HPDE6-E6E7 (cell line): ENCODE measurements at regions not wholly inside any gene's neighbourhood (a gene's known extent, or its start where the extent isn't known, plus 50 kb on each side); places are given as distances from the start of the nearest gene placed in this dataset.
"Not testable (repeated sequence)": the region's sequence is repeated elsewhere in the genome, so short reads cannot be mapped to it uniquely, and the experiment has no call there.

Experiments
- DNase-seq: peaks from one replicate; pipeline ENCODE4 v3.0.0; 2011; ENCODE audit warnings: missing footprints; ENCODE audit errors: extremely low spot score

- no peak for DNase-seq
Measured at GRCh38 chr7:54897891-54898290, 120.9 kb upstream of the EGFR start.

GRCh38 chr7:54898659-54899340 is 120.0 kb upstream of the EGFR start:
- DNase-seq = no peak

DNA sequence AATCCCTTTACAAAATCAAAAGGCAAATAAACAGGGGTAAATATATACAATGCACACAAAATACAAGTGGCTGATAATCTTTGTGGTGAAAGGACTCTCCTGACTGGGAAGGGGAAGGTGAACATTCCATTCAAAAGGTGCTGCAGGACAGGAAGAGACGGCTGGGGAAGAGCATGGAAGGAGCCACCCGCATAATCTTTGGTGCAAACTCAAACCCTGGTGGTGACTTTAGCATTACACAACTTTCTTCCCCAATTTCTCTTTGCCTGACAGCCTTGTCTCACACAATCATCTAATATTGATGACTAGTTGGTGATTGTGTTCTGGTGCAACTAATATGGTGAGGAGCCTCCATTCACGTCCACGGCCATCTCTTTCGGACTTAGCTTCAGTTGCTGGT is 117.0 kb upstream of the EGFR start:
- DNase-seq = no peak

- no peak for DNase-seq
Measured at GRCh38 chr7:54904130-54904529, 114.7 kb upstream of the EGFR start.

GRCh38 chr7:54904986-54905385 is 113.8 kb upstream of the EGFR start:
- no peak for DNase-seq

DNA sequence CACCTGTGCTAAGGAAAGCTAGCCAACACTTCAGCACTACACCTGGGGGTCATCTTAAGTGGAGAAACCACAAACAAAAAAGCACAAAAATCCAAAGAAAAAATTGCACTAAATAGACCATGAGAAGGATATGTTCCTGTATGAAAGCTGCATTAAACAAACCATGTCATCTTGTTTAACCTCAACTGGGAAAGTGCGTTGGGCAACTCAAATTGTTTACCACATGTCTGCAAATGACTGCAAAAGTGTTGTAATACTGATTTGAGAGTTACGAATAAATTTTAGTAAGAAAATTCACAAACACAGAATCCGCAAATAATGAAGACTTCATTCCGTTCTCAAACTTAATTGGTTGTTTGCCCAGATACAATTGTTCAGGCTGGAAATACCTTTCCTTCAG is 111.9 kb upstream of the EGFR start:
- DNase-seq = no peak

- peak; percentile 17 for DNase-seq
Measured at GRCh38 chr7:54907981-54908380, 110.8 kb upstream of the EGFR start.

GRCh38 chr7:54908760-54909438 is 109.9 kb upstream of the EGFR start:
- DNase-seq = no peak

GRCh38 chr7:54915870-54916598 is 102.8 kb upstream of the EGFR start:
- DNase-seq = no peak

DNA sequence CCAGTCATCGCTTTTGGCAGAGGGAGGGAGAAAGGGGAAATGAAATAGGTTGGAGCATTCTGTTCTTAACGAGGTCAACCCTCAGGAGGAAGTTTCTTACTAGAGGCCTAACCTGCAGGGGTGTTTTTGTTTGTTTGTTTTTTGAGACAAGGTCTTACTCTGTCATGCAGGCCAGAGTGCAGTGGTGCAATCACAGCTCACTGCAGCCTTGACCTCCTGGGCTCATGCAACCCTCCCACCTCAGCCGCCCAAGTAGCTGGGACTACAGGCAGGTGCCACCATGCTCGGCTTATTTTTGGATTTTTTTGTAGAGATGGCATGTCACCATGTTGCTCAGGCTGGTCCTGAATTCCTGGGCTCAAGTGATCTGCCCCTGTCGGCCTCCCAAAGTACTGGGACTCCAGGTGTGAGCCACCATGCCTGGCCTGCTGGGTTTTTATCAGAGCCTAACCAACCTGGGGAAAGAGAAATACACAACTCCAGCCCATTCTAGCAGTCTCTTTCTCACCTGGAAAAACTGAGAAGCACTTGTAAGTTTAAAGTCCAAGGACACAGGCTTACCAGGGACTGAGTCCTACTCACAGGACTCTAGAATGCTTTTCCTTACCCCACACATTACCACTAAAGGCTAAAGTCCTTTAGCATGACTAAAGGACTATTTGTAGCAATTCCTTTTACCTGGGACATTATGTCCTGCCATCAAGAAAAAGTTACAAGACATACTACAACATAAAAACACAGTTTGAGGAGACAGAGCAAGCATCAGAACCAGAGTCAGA is 101.0 kb upstream of the EGFR start:
- no peak for DNase-seq

DNA sequence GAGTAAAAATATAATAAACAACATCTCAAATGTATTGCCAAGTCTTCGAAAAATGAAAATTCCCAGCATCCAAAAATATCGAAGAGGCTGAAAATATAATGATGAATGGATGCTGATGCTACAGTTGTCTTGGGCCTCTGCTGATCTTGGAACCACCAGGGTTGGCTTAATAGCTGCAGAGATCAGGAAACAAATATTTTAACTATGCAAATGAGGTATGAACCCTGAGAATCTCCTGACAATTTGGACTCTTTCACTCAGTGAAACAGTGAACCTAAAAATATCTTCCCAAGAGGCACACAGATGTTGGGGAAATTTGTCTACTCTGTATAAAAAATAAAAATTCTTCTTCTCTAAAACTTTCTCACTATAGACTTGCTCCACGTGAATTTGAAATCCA is 97.7 kb upstream of the EGFR start:
- no peak for DNase-seq

- DNase-seq = no peak
Measured at GRCh38 chr7:54931532-54931931, 87.3 kb upstream of the EGFR start.

DNA sequence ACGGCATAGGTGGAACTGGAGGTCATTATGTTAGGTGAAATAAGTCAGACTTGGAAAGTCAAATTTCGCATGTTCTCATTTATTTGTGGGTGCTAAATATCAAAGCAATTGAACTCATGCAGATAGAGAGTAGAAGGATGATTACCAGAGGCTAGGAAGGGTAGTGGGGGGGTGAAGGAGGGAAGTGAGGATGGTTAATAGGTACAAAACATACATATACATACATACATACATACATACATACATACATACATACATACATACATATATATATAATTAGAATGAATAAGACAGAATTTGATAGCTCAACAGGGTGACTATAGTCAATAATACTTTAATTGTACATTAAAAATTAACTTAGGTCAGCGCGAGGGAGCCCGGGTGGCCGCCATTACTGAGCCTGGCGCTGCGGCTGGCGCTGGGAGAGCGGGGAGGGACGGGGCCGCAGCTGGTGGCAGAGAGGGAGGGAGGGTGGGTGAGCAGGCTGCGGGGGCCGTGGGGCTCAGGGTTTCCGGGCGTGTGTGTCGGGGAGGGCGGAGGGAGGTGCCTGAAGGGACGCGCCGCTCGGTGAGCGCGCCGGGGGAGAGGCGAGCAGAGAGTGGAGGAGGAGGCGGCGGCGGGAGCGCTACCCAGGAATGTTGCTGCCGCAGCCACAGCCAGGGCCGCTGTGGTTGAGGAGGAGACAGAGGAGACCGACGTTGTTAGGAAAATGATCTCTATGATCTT is 85.8 kb upstream of the EGFR start:
- peak; percentile 64 for DNase-seq

DNA sequence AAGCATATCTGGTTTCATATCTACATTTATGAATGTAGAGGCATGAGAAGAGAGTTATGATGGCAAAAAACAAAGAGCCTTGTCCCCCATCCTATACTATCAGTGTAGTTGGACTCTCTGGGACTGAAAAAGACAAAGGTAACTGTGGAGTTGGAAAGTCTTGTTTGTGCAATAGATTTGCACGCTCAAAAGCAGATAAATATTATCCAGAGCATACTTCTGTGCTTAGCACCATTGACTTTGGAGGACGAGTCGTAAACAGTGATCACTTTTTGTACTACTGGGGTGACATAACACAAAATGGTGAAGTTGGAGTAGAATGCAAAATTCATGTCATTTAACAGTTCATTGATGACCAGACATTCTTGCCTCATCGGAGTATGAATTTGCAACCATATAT is 85.2 kb upstream of the EGFR start:
- DNase-seq = no peak

DNA sequence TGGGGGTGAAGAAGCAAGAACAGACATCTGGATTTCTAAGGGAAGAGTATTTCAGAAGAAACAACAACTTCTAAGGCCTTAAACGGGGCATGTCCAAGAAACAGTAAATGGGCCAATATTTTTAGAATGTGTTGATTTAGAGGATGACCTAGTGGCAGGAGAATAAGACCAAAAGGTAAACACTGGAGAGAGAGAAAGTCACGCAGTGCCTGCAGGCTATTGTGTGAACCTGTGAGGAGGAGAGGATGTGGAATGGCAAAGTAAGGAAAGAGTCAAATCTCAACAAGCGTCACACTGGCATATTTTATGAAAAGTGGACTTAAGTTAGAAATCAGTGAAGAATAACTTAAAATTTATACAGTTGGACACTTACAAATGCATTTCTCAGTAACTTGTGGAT is 78.1 kb upstream of the EGFR start:
- no peak for DNase-seq

- no peak for DNase-seq
Measured at GRCh38 chr7:54944179-54944578, 74.6 kb upstream of the EGFR start.

DNA sequence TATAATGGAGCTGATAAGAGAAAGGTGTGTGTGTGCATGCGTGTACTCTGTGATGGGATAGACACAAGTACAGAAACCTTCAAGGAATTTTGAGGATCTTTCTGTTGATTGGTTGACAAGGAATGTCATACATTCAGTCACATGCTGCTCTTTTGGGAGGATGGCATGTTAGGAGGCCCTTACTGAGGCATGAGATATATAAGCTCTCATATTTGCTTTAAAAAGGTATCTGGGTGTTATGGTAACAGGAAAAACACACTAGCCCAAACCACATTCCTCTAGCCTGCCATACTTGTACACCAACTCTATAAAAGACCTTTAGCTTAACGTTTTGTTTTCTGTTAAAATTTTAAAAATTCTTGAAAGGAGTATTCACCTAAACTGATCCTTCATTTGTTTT is 72.5 kb upstream of the EGFR start:
- DNase-seq = no peak

- peak; percentile 58 for DNase-seq
Measured at GRCh38 chr7:54946764-54947163, 72.1 kb upstream of the EGFR start.

GRCh38 chr7:54947266-54947665 is 71.6 kb upstream of the EGFR start:
- no peak for DNase-seq

GRCh38 chr7:54949514-54949913 is 69.3 kb upstream of the EGFR start:
- DNase-seq = not testable (repeated sequence)

GRCh38 chr7:54955296-54955695 is 63.5 kb upstream of the EGFR start:
- no peak for DNase-seq
